ENCODE measurements at regions not wholly inside any gene's neighbourhood (a gene's known extent, or its start where the extent isn't known, plus 50 kb on each side); places are given as distances from the start of the nearest gene placed in this dataset.

DNA sequence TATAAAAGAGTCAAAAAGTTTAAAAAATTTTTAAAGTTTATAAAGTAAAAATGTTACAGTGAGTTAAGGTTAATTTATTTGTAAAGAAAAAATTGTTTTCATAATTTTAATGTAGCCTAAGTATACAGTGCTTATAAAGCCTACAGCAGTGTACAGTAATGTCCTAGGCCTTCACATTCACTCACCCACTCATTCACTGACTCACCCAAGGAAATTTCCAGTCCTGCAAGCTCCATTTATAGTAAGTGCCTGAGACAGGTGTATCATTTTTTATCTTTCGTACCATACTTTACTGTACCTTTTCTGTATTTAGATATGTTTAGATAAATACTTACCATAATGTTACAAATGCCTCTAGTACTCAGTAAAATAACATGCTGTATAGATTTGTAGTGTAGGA, 269.7 kb upstream of the PHF14 start:
- TF ChIP-seq CTCF (IDR thresholded peaks at IDR 0.05) (no peak), EZH2 (IDR thresholded peaks at IDR 0.05) (no peak), EZH2phosphoT487 (IDR thresholded peaks at IDR 0.05) (no peak)
